ENCODE measurements at regions not wholly inside any gene's neighbourhood (a gene's known extent, or its start where the extent isn't known, plus 50 kb on each side); places are given as distances from the start of the nearest gene placed in this dataset.

GRCh38 chr1:200487650-200488049 is 77.8 kb upstream of the ZNF281 start:
- TF ChIP-seq MEIS2 (IDR thresholded peaks at IDR 0.05; ENCODE audit: partially characterized antibody) (no peak), NBN (IDR thresholded peaks at IDR 0.05; ENCODE audit: low read depth) (no peak), HDAC6 (IDR thresholded peaks at IDR 0.05; ENCODE audit: low read depth, low read length) (no peak), HDGF (IDR thresholded peaks at IDR 0.05) (no peak)

Measured in K562 (cell line).